ENCODE measurements at regions not wholly inside any gene's neighbourhood (a gene's known extent, or its start where the extent isn't known, plus 50 kb on each side); places are given as distances from the start of the nearest gene placed in this dataset.
"Not testable (repeated sequence)": the region's sequence is repeated elsewhere in the genome, so short reads cannot be mapped to it uniquely, and the experiment has no call there.

DNA sequence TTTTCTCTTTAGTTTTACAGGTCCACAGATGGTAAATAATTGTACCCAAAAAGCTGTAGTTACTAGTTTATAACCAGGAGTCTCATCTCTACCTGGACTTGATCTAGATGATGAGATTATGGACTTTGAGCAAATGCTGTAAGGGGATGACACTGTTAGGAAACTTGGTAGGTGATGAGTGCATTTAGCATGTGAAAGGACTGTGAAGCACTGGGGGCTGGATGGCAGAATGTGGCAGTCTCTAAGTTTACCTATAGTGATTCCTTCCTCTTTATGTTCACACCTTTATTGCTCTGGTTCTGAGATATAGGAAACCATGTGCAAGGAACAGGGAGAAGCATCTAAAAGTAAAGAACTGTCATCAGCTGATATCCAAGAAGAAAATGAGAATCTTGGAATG, 230.7 kb upstream of the CHORDC1 start:
- Histone ChIP-seq H3K4me3 (ENCODE audit: low read depth, low read length) (no peak overlapping the region), H3K4me1 (ENCODE audit: control insufficient read depth, insufficient read depth, low read length) (peaks cover 8% of the 10 kb centered on the region), H3K27me3 (ENCODE audit: control insufficient read depth, insufficient read depth, low read length) (no peaks in the 10 kb centered on the region), H3K9ac (ENCODE audit: low read depth, low read length) (no peak overlapping the region), H3K36me3 (ENCODE audit: control insufficient read depth, insufficient read depth, low read length) (no peaks in the 10 kb centered on the region), H3K9me3 (ENCODE audit: control insufficient read depth, insufficient read depth, low read length) (no peaks in the 10 kb centered on the region)

DNA sequence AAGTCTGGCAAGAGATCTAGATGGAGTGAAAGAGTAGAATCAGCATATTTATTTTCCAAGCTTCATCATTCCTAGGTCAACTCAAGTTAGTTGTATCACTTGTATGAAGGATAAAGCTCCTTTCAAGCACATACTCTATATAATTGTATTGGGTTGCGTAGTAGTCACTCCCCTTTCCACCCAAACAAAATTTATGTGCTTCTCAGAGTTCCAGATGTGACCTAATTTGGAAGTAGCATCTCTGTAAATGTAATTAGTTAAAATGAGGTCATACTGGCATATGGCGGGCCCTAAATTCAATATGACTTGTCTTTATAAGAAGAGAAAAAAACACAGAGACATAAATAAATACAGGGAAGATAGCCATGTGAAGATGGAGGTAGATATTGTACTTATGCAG, 226.8 kb upstream of the CHORDC1 start:
- peaks cover 8% of the 10 kb centered on the region for H3K4me1 ChIP-seq (ENCODE audit: control insufficient read depth, insufficient read depth, low read length)
- no peaks in the 10 kb centered on the region for H3K9me3 ChIP-seq (ENCODE audit: control insufficient read depth, insufficient read depth, low read length)
- no peak overlapping the region for H3K9ac ChIP-seq (ENCODE audit: low read depth, low read length)
- H3K27me3 ChIP-seq (ENCODE audit: control insufficient read depth, insufficient read depth, low read length): no peaks in the 10 kb centered on the region
- H3K36me3 ChIP-seq (ENCODE audit: control insufficient read depth, insufficient read depth, low read length): no peaks in the 10 kb centered on the region
- H3K4me3 ChIP-seq (ENCODE audit: low read depth, low read length): no peak overlapping the region

GRCh38 chr11:90448256-90448655, 225.4 kb upstream of the CHORDC1 start:
- Histone ChIP-seq H3K9me3 (ENCODE audit: control insufficient read depth, insufficient read depth, low read length) (no peaks in the 10 kb centered on the region), H3K9ac (ENCODE audit: low read depth, low read length) (no peak overlapping the region), H3K4me1 (ENCODE audit: control insufficient read depth, insufficient read depth, low read length) (peaks cover 2% of the 10 kb centered on the region), H3K27me3 (ENCODE audit: control insufficient read depth, insufficient read depth, low read length) (no peaks in the 10 kb centered on the region), H3K36me3 (ENCODE audit: control insufficient read depth, insufficient read depth, low read length) (no peaks in the 10 kb centered on the region), H3K4me3 (ENCODE audit: low read depth, low read length) (no peak overlapping the region)

- H3K4me1 ChIP-seq (ENCODE audit: control insufficient read depth, insufficient read depth, low read length): no peaks in the 10 kb centered on the region
- no peaks in the 10 kb centered on the region for H3K9me3 ChIP-seq (ENCODE audit: control insufficient read depth, insufficient read depth, low read length)
- H3K4me3 ChIP-seq (ENCODE audit: low read depth, low read length): no peak overlapping the region
- H3K36me3 ChIP-seq (ENCODE audit: control insufficient read depth, insufficient read depth, low read length): no peaks in the 10 kb centered on the region
- no peak overlapping the region for H3K9ac ChIP-seq (ENCODE audit: low read depth, low read length)
- H3K27me3 ChIP-seq (ENCODE audit: control insufficient read depth, insufficient read depth, low read length): no peaks in the 10 kb centered on the region
Measured at GRCh38 chr11:90447618-90448017, 224.8 kb upstream of the CHORDC1 start.

DNA sequence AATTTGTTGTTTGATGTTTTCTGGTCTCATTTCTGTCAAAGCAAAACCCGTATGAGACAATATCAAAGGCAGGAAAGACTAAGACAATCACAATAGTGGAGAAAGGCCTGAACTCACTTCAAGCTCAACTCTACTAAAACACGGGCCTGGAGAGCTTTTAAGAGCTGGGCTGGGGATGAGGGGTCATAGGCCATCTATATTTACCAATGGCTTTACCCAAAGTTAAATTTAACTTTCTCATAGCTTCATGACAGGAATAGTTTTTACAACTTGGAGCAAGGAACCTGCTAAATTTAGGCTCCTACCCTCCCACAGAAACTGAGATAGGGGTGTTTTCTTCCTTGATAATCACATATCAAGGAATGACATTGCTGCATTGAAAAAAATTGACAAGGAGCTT, 223.4 kb upstream of the CHORDC1 start:
- Histone ChIP-seq H3K27me3 (ENCODE audit: control insufficient read depth, insufficient read depth, low read length) (no peaks in the 10 kb centered on the region), H3K9ac (ENCODE audit: low read depth, low read length) (no peak overlapping the region), H3K4me1 (ENCODE audit: control insufficient read depth, insufficient read depth, low read length) (no peaks in the 10 kb centered on the region), H3K36me3 (ENCODE audit: control insufficient read depth, insufficient read depth, low read length) (no peaks in the 10 kb centered on the region), H3K4me3 (ENCODE audit: low read depth, low read length) (no peak overlapping the region), H3K9me3 (ENCODE audit: control insufficient read depth, insufficient read depth, low read length) (no peaks in the 10 kb centered on the region)

- Histone ChIP-seq H3K36me3 (ENCODE audit: control insufficient read depth, insufficient read depth, low read length) (no peaks in the 10 kb centered on the region), H3K9ac (ENCODE audit: low read depth, low read length) (no peak overlapping the region), H3K4me1 (ENCODE audit: control insufficient read depth, insufficient read depth, low read length) (peaks cover 27% of the 10 kb centered on the region), H3K27me3 (ENCODE audit: control insufficient read depth, insufficient read depth, low read length) (no peaks in the 10 kb centered on the region), H3K4me3 (ENCODE audit: low read depth, low read length) (no peak overlapping the region), H3K9me3 (ENCODE audit: control insufficient read depth, insufficient read depth, low read length) (no peaks in the 10 kb centered on the region)
Measured at GRCh38 chr11:90438069-90438468, 215.2 kb upstream of the CHORDC1 start.

- Histone ChIP-seq H3K9me3 (ENCODE audit: control insufficient read depth, insufficient read depth, low read length) (no peaks in the 10 kb centered on the region), H3K36me3 (ENCODE audit: control insufficient read depth, insufficient read depth, low read length) (no peaks in the 10 kb centered on the region), H3K9ac (ENCODE audit: low read depth, low read length) (no peak overlapping the region), H3K4me3 (ENCODE audit: low read depth, low read length) (no peak overlapping the region), H3K27me3 (ENCODE audit: control insufficient read depth, insufficient read depth, low read length) (no peaks in the 10 kb centered on the region), H3K4me1 (ENCODE audit: control insufficient read depth, insufficient read depth, low read length) (peaks cover 27% of the 10 kb centered on the region)
Measured at GRCh38 chr11:90434858-90435257, 212.0 kb upstream of the CHORDC1 start.

DNA sequence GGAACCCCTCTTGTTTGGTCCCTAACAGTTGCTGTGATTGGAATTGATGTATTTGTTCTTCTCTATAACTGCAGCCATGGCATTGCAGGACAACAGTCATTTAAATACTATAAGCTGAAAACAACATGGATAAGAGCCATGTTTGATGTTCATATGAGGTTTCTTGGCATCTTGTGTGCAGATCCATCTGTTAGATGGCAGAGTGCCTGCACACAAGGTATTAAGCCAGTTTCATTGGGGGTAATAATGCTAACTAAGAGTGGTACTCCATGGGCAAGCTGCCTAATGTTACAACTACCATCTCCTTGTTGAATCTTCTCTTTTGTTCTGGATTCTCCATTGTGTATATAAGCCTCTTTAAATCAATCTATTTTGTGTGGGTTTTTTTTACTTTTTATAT, 206.0 kb upstream of the CHORDC1 start:
- Histone ChIP-seq H3K9ac (ENCODE audit: low read depth, low read length) (no peak overlapping the region), H3K36me3 (ENCODE audit: control insufficient read depth, insufficient read depth, low read length) (no peaks in the 10 kb centered on the region), H3K4me3 (ENCODE audit: low read depth, low read length) (no peak overlapping the region), H3K27me3 (ENCODE audit: control insufficient read depth, insufficient read depth, low read length) (no peaks in the 10 kb centered on the region), H3K9me3 (ENCODE audit: control insufficient read depth, insufficient read depth, low read length) (no peaks in the 10 kb centered on the region), H3K4me1 (ENCODE audit: control insufficient read depth, insufficient read depth, low read length) (no peaks in the 10 kb centered on the region)

- Histone ChIP-seq H3K27me3 (ENCODE audit: control insufficient read depth, insufficient read depth, low read length) (no peaks in the 10 kb centered on the region), H3K36me3 (ENCODE audit: control insufficient read depth, insufficient read depth, low read length) (no peaks in the 10 kb centered on the region), H3K4me3 (ENCODE audit: low read depth, low read length) (no peak overlapping the region), H3K9me3 (ENCODE audit: control insufficient read depth, insufficient read depth, low read length) (no peaks in the 10 kb centered on the region), H3K4me1 (ENCODE audit: control insufficient read depth, insufficient read depth, low read length) (no peaks in the 10 kb centered on the region), H3K9ac (ENCODE audit: low read depth, low read length) (no peak overlapping the region)
Measured at GRCh38 chr11:90426442-90426841, 203.6 kb upstream of the CHORDC1 start.

DNA sequence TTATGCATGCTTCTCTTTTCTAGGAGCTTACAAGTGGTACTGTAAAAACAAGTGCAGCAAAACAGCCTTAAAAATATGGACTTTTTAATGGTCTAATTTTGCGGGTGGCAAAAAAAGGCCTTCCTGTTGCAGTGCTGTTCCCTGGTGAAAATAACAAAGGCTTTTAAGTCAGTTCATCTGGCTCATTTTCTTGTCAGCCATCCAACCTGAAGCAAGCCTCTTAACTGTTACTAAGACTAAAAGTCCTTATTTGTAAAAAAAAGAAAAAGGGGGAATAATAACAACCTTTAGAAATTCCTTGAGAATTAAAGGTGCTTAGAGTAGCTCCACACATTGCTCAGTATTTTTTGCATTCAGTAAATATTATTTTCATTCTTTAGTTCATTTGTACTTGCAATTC, 200.5 kb upstream of the CHORDC1 start:
- Histone ChIP-seq H3K9ac (ENCODE audit: low read depth, low read length) (no peak overlapping the region), H3K4me3 (ENCODE audit: low read depth, low read length) (no peak overlapping the region), H3K36me3 (ENCODE audit: control insufficient read depth, insufficient read depth, low read length) (no peaks in the 10 kb centered on the region), H3K27me3 (ENCODE audit: control insufficient read depth, insufficient read depth, low read length) (no peaks in the 10 kb centered on the region), H3K9me3 (ENCODE audit: control insufficient read depth, insufficient read depth, low read length) (no peaks in the 10 kb centered on the region), H3K4me1 (ENCODE audit: control insufficient read depth, insufficient read depth, low read length) (no peaks in the 10 kb centered on the region)

GRCh38 chr11:90422787-90423186, 199.9 kb upstream of the CHORDC1 start:
- H3K36me3 ChIP-seq (ENCODE audit: control insufficient read depth, insufficient read depth, low read length); H3K9ac ChIP-seq (ENCODE audit: low read depth, low read length); H3K4me3 ChIP-seq (ENCODE audit: low read depth, low read length); H3K27me3 ChIP-seq (ENCODE audit: control insufficient read depth, insufficient read depth, low read length); H3K4me1 ChIP-seq (ENCODE audit: control insufficient read depth, insufficient read depth, low read length); H3K9me3 ChIP-seq (ENCODE audit: control insufficient read depth, insufficient read depth, low read length): not testable (repeated sequence)

- H3K4me1 ChIP-seq (ENCODE audit: control insufficient read depth, insufficient read depth, low read length): no peaks in the 10 kb centered on the region
- H3K4me3 ChIP-seq (ENCODE audit: low read depth, low read length): no peak overlapping the region
- no peaks in the 10 kb centered on the region for H3K27me3 ChIP-seq (ENCODE audit: control insufficient read depth, insufficient read depth, low read length)
- H3K36me3 ChIP-seq (ENCODE audit: control insufficient read depth, insufficient read depth, low read length): no peaks in the 10 kb centered on the region
- H3K9me3 ChIP-seq (ENCODE audit: control insufficient read depth, insufficient read depth, low read length): no peaks in the 10 kb centered on the region
- H3K9ac ChIP-seq (ENCODE audit: low read depth, low read length): no peak overlapping the region
Measured at GRCh38 chr11:90414221-90414620, 191.4 kb upstream of the CHORDC1 start.

DNA sequence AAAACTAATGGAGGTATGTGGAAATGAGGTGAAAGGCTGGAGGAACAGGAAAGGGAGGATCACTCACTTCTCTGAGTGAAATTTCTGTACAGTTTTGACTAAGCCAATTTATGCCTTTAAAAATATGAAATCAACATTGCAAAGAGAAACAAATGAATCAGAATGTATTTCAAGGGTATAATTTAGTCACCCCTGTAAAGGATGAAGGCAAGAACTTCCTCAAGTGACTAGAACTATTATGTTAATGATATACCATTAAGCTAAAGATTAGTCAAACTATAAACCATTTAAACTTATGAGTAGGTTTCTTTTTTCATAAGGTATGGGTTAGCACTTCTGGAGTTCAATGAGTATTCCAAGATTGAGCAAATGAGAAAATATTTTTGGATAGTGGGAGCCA, 184.5 kb upstream of the CHORDC1 start:
- no peak overlapping the region for H3K4me3 ChIP-seq (ENCODE audit: low read depth, low read length)

More for the DNA sequence above, 184.5 kb upstream of the CHORDC1 start:
- Histone ChIP-seq H3K36me3 (ENCODE audit: control insufficient read depth, insufficient read depth, low read length) (no peaks in the 10 kb centered on the region), H3K9ac (ENCODE audit: low read depth, low read length) (no peak overlapping the region), H3K4me1 (ENCODE audit: control insufficient read depth, insufficient read depth, low read length) (no peaks in the 10 kb centered on the region), H3K27me3 (ENCODE audit: control insufficient read depth, insufficient read depth, low read length) (no peaks in the 10 kb centered on the region), H3K9me3 (ENCODE audit: control insufficient read depth, insufficient read depth, low read length) (no peaks in the 10 kb centered on the region)
